Hypothalamus (tissue), 51 donors: ENCODE measurements at regions not wholly inside any gene's neighbourhood (a gene's known extent, or its start where the extent isn't known, plus 50 kb on each side); places are given as distances from the start of the nearest gene placed in this dataset.

Experiments
- DNase-seq, 51 donors: peaks; one replicate each; lab custom pipeline; 2025; lab: John Stamatoyannopoulos, UW

DNA sequence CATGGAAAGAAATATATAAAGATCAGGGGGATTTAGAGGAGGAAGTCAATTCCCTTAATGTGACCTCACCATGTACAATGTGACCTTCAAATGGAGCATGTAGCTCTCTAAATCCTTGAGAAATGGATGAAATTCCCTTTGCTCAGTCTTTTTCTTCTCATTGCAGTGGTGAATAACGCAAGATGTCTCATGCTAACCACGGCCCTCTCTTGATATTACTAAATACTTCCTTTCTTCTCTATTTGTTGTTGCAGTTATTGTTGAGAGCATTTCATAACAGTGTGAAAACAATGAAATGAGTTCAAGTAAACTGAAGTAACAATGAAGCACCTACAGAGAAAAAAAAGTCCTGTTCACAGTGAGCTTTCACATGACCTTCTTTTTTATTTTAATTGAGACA is 55.6 kb downstream of the ZNF281 start:
- no peak for DNase-seq

DNA sequence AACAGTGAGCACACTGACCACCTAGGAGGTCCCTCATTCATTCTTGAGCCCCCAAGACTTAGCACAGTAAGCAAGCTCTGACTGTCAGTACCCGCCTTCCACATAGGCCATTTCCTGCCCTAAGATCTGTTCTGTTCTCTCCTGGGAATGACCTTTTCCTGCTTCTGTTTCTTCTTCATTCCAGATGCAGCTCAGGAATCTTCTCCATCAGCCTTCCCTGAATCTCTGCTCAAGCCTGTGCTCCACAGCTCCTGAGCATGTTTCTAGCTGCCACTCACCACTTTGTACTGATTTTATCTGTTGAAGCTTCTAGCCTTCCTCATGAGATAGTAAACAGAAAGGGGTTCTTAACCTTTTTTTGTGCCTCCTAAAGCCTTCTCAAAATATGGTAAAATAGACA is 56.6 kb downstream of the ZNF281 start:
- no peak for DNase-seq

DNA sequence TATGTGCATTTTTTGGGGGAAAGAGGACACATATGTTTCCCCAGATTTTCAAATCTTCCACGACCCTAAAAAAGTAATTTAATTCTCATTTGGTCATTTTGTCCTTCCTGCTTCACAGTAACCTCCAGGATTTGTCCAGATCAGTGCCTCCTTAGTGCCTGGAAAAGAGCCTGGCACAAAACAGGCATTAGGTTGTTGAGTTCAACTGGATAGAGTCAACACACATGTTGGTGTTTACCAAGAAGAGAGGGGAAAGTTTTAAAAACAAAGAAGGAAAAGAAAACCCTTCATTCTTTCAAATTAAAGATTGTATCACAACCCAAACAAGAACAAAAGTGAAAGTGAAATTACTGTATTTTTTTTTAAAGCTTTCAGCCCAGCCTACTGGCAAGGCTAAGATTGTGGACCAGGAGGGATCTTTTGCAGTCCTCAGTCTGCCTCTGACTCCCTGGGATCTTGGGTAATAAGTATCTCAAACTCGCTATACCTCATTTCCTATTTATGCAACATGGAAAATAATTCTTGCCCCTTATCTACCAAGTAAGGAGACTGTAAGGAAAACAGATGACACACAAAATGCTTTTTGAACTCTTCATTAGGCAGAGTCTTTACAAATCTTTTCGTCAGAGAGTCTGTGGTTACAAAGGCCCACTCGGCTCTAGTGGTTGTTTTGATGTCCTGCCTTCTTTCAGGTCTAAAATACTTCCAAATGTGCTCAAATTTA is 57.8 kb downstream of the ZNF281 start:
- DNase-seq: no peak

DNA sequence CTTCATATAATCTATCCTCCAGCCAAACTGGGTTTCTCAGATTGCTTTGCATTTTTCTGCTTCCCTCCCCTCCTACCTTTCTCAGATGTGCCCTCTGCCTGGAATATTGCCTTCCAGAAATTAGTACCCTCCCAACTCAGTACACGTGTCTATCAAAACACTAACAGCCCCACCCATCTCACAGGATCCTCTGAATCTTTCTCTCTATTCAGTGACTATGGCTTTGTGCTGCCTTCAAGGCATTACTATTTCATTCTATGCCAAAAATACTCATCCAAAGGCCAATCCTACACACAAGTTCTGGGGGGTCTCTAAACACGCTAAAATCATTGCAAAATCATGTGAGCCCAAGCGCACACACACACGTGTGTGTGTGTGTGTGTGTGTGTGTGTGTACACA is 58.4 kb downstream of the ZNF281 start:
- DNase-seq: no peak

DNA sequence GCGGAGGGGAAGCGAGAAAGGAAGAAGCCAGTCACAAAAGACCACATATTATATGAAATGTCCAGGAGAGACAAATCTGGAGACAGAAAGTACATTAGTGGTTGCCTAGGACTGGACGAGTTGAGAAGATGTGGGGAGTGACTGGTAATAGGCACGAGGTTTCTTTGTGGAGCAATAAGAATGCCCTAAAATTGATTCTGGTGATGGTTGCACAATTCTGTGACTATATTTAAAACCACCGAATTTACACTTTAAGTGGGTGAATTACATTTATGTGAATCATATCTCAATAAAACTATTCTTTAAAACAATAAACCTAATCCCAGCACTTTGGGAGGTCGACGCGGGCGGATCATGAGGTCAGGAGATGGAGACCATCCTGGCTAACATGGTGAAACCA is 63.1 kb downstream of the ZNF281 start:
- DNase-seq: no peak

DNA sequence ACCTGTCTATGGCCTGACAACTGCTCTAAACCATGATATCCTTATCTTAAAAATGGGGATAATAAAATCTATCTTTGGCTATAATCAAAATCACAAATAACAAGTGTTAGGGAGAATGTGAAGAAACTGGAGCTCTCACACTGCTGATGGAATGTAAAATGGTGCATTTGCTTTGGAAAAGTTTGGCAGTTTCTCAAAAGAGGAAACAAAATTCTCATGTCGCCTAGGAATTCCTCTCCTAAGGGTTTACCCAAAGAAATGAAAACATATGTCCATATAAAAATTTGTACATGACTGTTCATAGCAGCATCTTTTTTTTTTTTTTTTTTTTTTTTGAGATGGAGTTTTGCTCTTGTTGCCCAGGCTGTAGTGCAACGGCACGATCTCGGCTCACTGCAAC is 64.3 kb downstream of the ZNF281 start:
- no peak for DNase-seq

DNA sequence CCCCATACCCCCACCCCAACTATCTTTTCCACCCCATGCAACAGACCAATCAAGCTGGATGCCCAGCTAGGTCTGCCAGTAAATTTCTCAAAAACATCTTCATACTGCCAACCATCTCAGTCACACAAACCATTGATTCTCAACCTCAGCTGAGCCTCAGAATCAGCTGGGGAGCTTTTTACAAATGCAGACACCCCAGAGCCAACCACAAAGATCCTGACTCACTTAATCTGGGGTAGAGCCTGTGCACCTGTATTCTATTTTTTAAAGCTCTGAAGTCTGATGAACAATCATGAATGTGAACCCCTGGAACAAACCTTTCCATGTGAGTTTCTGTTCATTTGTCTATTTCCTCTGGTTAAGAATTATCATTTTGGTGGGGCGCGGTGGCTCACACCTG is 66.0 kb downstream of the ZNF281 start:
- DNase-seq: no peak

DNA sequence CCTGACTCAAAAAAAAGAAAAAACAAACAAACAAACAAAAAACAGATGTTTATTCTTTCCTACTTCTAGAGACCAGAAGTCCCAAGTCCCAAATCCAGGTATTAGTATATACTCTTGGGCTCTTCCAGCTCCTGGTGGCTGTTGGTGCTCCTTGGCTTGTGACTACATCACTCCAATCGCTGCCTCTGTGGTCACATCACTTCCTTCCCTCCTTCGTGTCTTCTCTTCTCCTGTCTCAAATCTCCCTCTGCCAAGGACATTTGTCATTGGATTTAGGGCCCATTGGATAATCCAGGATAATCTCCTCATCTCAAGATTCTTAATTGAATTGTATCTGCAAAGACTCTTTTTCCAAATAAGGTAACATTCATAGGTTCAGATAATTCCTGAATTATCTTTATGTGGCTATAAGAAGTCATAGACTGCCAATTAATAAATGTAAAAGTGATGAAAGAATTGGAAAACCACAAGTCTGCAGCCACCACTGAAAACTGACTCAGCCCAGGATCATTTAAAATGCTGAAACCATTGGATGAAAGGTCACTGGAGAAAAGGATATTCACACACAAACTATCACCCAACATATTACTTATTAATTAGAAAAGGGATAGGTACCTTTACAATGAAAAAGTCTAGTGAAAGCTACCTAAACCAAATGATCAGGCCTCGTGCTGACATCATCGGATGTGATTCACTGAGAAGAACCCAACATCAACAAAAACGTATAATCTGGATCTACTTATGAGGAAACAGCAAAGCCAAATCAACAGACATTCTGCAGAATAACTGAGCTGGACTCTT is 67.1 kb downstream of the ZNF281 start:
- DNase-seq: no peak

DNA sequence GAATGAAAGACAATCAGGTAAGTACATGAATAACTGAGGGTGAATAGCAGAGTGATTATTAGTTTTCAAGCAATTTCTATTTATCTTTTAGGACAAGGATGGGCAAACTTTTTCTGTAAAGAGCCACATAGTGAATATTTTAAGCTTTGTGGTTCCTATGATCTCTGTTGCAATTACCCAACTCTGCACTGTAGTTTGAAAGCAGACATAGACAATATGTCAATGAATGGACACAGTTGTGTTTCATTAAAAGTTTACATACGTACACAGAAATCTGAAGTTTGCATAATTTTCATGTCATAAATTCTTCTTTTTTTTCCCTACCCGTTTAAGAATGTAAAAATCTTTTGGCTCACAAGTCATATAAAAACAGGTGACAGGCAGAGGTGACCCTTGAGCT is 71.4 kb downstream of the ZNF281 start:
- DNase-seq: no peak

DNA sequence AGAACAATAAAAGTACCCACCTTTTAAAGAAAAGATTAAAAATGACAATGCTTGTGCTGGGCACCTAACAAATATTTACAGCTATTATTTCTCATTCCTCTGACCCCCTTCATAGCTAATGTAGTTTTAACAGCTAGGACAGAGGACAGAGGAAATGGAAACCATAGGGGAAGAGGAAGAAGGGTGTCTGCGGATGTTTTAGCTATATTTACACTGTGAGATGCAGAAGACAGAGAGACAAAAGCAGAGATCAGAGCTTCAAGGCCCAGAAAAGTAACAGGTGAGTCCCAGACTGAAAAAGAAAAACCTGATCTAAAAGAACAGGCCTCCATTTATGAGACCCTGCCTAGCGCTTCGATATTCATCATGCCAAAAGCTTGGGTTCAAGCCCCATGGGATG is 72.0 kb downstream of the ZNF281 start:
- no peak for DNase-seq

DNA sequence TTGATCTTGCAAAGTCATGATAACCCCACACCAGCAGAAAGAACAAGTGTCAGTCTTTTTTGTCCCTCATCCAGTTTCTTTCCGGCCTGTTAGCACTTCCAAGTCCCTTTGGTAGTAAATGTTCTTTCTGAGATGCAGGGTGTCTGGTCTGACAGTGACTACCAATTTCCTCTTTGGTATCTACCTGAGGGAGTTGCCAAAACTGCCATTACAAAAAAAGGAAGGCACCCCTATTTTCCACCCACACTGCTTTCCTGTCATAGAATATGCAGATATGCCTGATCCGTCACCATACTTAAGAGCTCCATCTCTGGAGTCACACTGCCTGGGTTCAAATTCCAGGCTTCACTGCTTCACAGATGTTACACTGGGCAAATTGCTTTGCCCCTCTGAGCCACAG is 72.4 kb downstream of the ZNF281 start:
- no peak for DNase-seq

DNA sequence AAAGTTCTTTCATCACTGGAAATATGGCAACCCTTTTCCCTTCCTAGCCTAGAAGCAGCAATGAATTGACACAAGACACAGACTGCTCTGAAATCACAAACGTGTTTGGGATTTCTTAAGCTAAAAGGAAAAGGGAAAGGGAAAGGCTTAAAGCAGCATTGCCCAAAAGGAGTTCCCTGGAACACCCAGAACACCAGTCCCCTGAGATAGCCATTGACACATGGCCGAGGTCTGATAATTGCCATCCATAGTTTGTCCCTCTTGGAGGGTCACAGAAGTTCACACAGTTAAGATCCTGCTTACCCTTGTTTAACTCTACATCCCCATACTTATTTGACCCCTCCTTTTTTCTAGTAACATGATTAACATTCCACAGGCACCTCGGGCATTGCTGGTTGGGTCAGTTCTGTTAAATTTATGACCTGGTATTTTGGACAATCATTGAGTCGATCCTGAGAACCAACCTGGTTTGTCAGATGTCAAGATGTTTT is 72.9 kb downstream of the ZNF281 start:
- no peak for DNase-seq

DNA sequence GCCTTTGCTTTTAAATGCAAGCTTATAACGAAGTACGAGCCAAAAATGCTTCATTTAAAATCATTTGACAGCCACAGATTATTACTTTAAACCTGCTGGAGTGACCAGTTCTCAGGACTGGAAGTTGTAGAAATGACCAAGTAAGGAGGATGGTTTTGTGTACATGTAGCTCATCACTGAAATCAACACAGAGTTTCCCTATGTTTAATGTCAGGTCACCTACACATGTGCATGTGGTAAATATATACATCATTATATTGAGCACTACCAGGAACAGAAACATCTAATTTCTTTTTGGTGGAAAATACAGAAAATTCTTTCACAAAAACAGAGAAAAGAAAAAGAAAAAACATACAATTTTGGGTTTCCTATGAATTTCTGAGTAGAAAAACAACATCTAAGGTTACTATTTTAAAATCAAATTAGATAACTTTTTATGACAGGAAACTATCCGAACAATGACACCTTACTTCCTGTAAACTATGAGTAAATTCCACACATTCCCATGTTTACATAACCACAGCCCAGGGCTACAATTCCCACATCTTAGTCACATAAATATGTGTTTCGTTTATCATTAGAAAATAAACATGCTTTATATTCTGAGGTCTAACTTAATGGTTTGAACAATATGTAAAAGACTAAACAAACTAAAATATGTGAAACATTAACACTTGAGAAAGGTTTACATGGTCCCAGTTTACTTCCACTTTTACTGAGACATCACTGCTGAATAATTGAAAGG is 73.6 kb downstream of the ZNF281 start:
- DNase-seq: no peak

DNA sequence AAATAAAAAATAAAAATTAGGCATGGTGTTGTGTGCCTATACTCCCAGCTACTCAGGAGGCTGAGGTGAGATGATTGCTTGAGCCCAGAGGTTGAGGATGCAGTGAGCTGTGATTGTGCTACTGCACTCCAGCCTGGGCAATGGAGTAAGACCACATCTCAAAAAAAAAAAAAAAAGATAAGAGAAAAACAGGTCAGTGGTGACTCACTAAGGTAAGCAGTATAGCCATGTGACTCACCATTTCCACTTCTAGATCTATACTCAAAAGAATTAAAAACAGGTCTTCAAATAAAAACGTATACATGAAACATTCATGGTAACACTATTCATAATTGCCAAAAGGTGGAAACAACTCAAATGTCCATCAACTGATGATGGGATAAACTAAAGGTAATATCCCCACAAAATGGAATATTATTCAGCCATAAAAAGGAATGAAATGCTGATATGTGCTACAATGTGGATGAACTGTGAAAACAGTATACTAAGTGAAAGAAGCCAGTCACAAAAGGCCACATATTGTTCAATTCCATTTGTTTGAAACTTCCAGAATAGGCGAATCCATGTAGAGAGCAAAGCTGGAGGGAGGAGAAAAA is 75.1 kb downstream of the ZNF281 start:
- no peak for DNase-seq

DNA sequence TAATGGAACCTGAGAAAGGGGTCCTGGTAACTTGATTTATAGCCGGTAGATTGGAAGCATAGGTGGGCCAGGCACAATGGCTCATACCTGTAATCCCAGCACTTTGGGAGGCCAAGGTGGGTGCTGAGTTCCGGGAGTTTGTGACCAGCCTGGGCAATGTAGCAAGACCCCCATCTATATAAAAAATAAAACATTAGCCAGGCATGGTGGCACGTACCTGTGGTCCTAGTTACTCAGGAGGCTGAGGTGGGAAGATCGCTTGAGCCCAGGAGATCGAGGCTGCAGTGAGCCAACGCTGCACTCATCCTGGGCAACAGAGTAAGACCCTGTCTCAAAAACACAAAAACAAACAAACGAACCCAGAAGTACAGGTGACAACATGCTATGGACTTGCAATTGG is 76.5 kb downstream of the ZNF281 start:
- no peak for DNase-seq

DNA sequence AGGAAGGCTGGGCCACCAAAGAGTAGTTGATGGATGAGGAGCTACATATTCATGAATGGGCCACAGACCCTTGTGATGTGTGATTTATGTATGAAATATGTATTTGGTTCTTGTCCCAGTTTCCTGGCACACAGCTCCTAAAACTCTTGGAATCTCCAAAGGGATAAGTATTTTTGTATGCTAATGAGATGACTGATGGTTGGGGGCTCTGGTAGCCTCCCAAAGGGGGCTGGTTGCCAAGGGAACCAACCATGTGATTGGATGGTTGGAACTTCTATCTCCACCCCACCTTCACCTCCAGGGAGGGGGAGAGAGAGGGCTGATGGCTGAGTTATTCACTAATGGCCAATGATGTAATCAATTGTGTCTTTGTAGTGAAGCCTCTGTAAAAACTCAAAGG is 77.1 kb downstream of the ZNF281 start:
- no peak for DNase-seq

DNA sequence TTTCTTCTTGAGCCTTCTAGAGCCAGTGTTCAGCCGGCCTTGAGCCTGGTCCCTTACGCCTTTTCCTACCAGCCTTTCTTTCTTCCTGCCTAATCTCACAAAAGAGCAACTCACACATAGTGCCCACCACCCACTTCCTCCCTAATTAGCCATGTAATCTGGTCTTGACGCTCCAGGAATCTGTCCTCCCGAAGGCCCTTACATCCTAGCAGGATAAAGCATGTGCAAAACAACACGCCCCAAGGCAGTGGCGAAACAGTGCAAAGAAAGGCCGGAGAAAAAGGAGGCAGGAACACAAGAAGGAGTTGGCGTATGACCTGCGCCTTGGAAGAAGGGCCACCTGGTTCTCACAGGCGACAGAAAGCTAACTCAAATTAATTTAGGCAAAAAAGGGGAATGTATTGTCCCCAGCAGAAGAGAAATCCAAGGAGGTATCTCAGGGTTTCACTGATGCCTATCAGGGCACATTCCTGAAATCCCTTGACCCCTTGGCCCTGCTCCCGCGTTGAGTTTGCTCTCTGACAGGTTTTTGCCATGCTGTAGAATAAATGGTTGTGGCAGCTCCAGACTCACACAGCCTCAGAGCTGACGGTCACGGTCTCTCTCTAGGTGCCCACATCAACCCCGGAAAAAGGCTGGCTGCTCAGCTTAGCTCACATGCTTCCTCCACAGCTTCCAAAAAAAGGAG is 79.0 kb downstream of the ZNF281 start:
- DNase-seq: no peak

DNA sequence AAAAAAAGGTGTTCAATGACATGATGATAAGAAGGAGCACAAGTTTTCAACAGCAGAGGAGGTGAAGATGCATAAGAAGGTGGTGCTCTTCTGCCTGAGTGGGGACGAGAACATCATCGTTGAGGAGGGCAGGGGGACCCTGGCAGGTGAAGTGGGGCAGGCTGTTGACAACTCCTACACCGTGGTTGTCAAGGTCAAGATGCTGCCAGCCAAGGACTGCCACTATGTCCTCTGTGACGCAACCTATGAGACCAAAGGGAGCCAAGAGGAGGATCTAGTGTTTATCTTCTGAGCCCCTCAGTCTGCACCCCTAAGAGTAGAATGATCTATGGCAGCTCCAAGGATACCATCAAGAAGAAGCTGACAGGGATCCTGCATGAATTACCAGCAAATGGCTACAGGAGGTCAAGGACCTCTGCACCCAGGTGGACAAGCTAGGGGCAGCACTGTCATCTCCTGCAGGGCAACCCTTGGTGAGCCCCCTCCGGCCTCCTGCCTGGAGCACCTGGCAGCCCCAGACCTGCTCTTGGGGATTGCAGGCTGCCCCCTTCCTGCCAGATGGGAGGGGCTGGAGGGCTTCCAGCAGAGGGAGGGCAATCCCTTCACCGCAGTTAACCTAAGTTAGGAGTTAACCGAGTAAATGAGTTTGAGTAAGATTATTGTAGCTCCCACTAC is 80.5 kb downstream of the ZNF281 start:
- DNase-seq: no peak

DNA sequence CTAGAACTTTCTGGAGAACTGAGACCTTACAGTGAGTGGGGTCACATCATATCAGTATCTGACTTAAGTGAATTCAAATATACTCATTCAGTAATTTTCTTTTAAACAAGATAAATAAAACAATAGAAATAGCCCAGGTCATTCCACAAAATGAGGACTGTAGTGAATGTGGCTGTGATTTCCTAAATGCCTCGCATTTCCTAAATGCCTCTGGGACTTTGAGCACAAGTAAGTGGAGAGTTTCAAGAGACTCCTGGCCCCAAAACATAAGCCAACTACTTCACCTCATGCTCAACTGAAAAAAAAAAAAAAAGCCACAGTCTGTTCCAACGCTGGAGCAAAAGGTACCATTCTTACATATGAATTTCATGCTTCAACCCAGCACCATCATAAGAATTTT is 81.5 kb downstream of the ZNF281 start:
- no peak for DNase-seq

DNA sequence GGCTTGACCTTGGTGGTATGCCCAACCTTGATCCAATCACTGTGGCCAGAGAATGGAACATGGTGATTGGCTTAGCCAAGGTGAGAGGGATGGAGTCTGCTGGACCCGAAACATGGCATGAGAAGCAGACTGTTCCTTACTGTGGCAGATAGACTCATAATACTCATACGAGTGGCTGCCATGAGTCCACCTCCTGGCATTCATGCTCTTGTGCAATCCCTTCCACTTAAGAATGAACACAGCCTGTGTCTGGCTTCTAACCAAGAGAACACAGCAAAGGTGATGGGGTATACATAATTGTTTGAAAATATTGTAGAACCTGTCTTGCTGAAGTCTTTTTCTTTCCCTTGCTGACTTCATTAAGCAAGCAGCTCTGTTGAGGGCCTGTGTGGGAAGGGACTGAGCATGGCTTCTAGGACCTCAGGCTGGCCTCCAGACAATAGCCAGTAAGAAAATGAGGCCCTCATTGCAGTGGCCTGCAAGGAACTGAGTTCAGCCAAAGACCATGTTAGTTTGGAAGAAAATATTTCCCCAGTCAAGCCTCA is 85.9 kb downstream of the ZNF281 start:
- DNase-seq: no peak
